ENCODE measurements at regions not wholly inside any gene's neighbourhood (a gene's known extent, or its start where the extent isn't known, plus 50 kb on each side); places are given as distances from the start of the nearest gene placed in this dataset.

- no peak for DNase-seq
- no peak overlapping the region for H3K4me2 ChIP-seq (ENCODE audit: insufficient read depth, insufficient read length, low read length)
- H2BK15ac ChIP-seq (ENCODE audit: low read depth, low read length): no peak overlapping the region
- Mint-ChIP-seq H3K9me3 (peaks cover 58 to 62% of the 10 kb centered on the region in 2 experiments), H3K4me3 (no peak overlapping the region), H3K27ac (no peak overlapping the region), H3K36me3 (ENCODE audit: insufficient read depth in 1 of 3, low read depth in 3 of 3) (peaks cover 2 to 11% (median 3%) of the 10 kb centered on the region in 3 experiments; a peak in 3 of 7 replicates), H3K4me1 (no peaks in the 10 kb centered on the region), H3K27me3 (ENCODE audit: low read depth) (no peaks in the 10 kb centered on the region)
- no peak overlapping the region for H3K27ac ChIP-seq (ENCODE audit: insufficient read length, low read depth, low read length)
- no peak overlapping the region for H4K8ac ChIP-seq (replicated peaks; ENCODE audit: insufficient read length, low read depth, low read length)
- no peaks in the 10 kb centered on the region for H3K23me2 ChIP-seq (ENCODE audit: insufficient read length, low read depth, low read length, poor library complexity, severe bottlenecking)
- no peak overlapping the region for H3K23ac ChIP-seq (ENCODE audit: insufficient read length, low read depth, low read length)
- H2BK120ac ChIP-seq (ENCODE audit: low read depth, low read length, poor library complexity, severe bottlenecking): no peak overlapping the region
- no peak overlapping the region for H3K4ac ChIP-seq (ENCODE audit: low read depth, low read length)
- no peak overlapping the region for H2AK5ac ChIP-seq (ENCODE audit: insufficient read length, low read length)
- H3K27me3 ChIP-seq (ENCODE audit: insufficient read depth, low read length): no peaks in the 10 kb centered on the region
- no peak overlapping the region for H2BK12ac ChIP-seq (ENCODE audit: insufficient read length, low read depth, low read length)
- H2BK5ac ChIP-seq (ENCODE audit: insufficient read length, low read length): no peak overlapping the region
- H2AFZ ChIP-seq (ENCODE audit: low read length): no peak overlapping the region
- H4K5ac ChIP-seq (ENCODE audit: insufficient read length, low read depth, low read length): no peak overlapping the region
- H3K79me1 ChIP-seq (ENCODE audit: insufficient read depth, low read depth, low read length, poor library complexity, severe bottlenecking): no peaks in the 10 kb centered on the region
- H3T11ph ChIP-seq (ENCODE audit: low read length): no peak overlapping the region
- TF ChIP-seq, protein P1, sequence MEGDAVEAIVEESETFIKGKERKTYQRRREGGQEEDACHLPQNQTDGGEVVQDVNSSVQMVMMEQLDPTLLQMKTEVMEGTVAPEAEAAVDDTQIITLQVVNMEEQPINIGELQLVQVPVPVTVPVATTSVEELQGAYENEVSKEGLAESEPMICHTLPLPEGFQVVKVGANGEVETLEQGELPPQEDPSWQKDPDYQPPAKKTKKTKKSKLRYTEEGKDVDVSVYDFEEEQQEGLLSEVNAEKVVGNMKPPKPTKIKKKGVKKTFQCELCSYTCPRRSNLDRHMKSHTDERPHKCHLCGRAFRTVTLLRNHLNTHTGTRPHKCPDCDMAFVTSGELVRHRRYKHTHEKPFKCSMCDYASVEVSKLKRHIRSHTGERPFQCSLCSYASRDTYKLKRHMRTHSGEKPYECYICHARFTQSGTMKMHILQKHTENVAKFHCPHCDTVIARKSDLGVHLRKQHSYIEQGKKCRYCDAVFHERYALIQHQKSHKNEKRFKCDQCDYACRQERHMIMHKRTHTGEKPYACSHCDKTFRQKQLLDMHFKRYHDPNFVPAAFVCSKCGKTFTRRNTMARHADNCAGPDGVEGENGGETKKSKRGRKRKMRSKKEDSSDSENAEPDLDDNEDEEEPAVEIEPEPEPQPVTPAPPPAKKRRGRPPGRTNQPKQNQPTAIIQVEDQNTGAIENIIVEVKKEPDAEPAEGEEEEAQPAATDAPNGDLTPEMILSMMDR (conservative IDR thresholded peaks at IDR 0.05): no peak
- no peaks in the 10 kb centered on the region for H4K20me1 ChIP-seq (ENCODE audit: control insufficient read depth, insufficient read depth, insufficient read length)
- no peaks in the 10 kb centered on the region for H3K9me3 ChIP-seq (ENCODE audit: control insufficient read depth, low read depth, low read length)
- no peaks in the 10 kb centered on the region for H3K4me1 ChIP-seq (ENCODE audit: insufficient read depth, low read length)
- no peak overlapping the region for H4K91ac ChIP-seq (ENCODE audit: insufficient read length, low read depth, low read length)
- H3K18ac ChIP-seq (ENCODE audit: insufficient read length, low read depth, low read length): no peak overlapping the region
- no peak overlapping the region for H3K56ac ChIP-seq (ENCODE audit: insufficient read length, low read depth, low read length)
- H3K9ac ChIP-seq (ENCODE audit: extremely low read depth, insufficient read length, low read length): no peak overlapping the region
- H3K79me2 ChIP-seq (ENCODE audit: insufficient read depth, low read length): no peaks in the 10 kb centered on the region
- WGBS (ENCODE audit: extremely low coverage, insufficient read length, low lambda C conversion rate): no CpG with 5 or more reads among the region's 5 CpGs
- H2BK20ac ChIP-seq (ENCODE audit: low read depth, low read length, poor library complexity, severe bottlenecking): no peak overlapping the region
- H3K14ac ChIP-seq (ENCODE audit: insufficient read depth, low read length): no peak overlapping the region
Measured at GRCh38 chrX:142819461-142819860, 206.3 kb upstream of the SPANXN4 start.

Measured in H9 (cell line).